Smooth muscle cell (in vitro differentiated cells): ENCODE measurements at regions not wholly inside any gene's neighbourhood (a gene's known extent, or its start where the extent isn't known, plus 50 kb on each side); places are given as distances from the start of the nearest gene placed in this dataset.

ENCODE experiments used
- DNase-seq: peaks from one replicate; lab custom pipeline; 2025; ENCODE audit not compliant: unreplicated experiment; lab: John Stamatoyannopoulos, UW
- H2AFZ ChIP-seq: fragments of 200-600 bp; sonication (generic); 2 replicates; pipeline ENCODE4 v1.6.0; 2016; ENCODE audit warnings: antibody characterized with exemption, low read depth, mild to moderate bottlenecking
- H3F3A ChIP-seq: fragments of 200-600 bp; sonication (generic); 2 replicates; pipeline ENCODE4 v1.6.0; 2017; ENCODE audit warnings: antibody characterized with exemption, low read depth
- H3K27ac ChIP-seq: fragments of 200-600 bp; sonication (generic); 2 replicates; pipeline ENCODE4 v1.5.1; 2016; ENCODE audit warnings: low read depth, mild to moderate bottlenecking
- H3K27me3 ChIP-seq: fragments of 200-600 bp; sonication (generic); 2 replicates; pipeline ENCODE4 v1.6.1; 2016; ENCODE audit warnings: low read depth, mild to moderate bottlenecking
- H3K36me3 ChIP-seq: fragments of 200-600 bp; sonication (generic); 2 replicates; pipeline ENCODE4 v1.5.1; 2016; ENCODE audit warnings: low read depth
- H3K4me1 ChIP-seq: fragments of 200-600 bp; sonication (generic); 2 replicates; pipeline ENCODE4 v1.5.1; 2016; ENCODE audit warnings: low read depth
- H3K4me2 ChIP-seq: fragments of 200-600 bp; sonication (generic); 2 replicates; pipeline ENCODE4 v1.6.0; 2016; ENCODE audit warnings: mild to moderate bottlenecking
- H3K4me3 ChIP-seq: fragments of 200-600 bp; sonication (generic); 2 replicates; pipeline ENCODE4 v1.5.1; 2016; ENCODE audit warnings: mild to moderate bottlenecking
- H3K79me2 ChIP-seq: fragments of 200-600 bp; sonication (generic); 2 replicates; pipeline ENCODE4 v1.6.0; 2016; ENCODE audit warnings: low read depth, mild to moderate bottlenecking
- H3K9ac ChIP-seq: fragments of 200-600 bp; sonication (generic); 2 replicates; pipeline ENCODE4 v1.6.0; 2016; ENCODE audit warnings: low read depth
- H3K9me3 ChIP-seq: fragments of 200-600 bp; sonication (generic); replicated peaks from 2 replicates; pipeline ENCODE4 v1.5.1; 2016; ENCODE audit warnings: low read depth
- H4K20me1 ChIP-seq: fragments of 200-600 bp; sonication (generic); 2 replicates; pipeline ENCODE4 v1.6.0; 2016; ENCODE audit warnings: low read depth
- WGBS: methylation state at CpG from one replicate; pipeline ENCODE4 v1.1.7; 2016; ENCODE audit warnings: low lambda C conversion rate; 5-methylcytosine and 5-hydroxymethylcytosine counted together
- TF ChIP-seq, protein P1 (sequence below): fragments of 200-600 bp; sonication (generic); IDR thresholded peaks from 2 replicates; pipeline ENCODE4 v1.5.1; 2017; ENCODE audit warnings: borderline replicate concordance, mild to moderate bottlenecking, antibody characterized with exemption; ENCODE audit not compliant: insufficient read depth, poor library complexity, severe bottlenecking

DNA sequence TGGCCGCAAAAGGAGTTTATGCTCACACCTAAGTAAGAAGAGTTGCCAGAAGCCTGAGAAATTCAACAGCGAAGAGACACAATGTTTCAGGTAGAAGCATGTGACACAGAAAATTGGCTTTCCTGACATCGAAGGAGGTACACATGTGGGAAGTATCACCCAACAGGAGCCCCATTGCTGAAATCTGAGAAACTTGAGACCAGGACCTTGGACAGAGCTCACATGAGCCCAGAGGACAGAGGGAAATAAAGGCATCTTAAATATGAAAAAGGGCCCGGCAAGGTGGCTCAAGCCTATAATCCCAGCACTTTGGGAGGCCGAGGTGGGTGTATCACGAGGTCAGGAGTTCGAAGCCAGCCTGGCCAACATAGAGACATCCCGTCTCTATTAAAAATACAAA, 304.1 kb upstream of the C16orf82 start:
- H3K4me3 ChIP-seq, result no peak overlapping the region
- H2AFZ ChIP-seq, result no peak overlapping the region
- DNase-seq, result no peak
- H4K20me1 ChIP-seq, result no peaks in the 10 kb centered on the region
- WGBS, result 84% methylated on average over 8 of the region's 8 CpGs
- no peak overlapping the region for H3K9ac ChIP-seq
- H3K27me3 ChIP-seq, result peaks cover 9% of the 10 kb centered on the region
- H3K79me2 ChIP-seq, result no peaks in the 10 kb centered on the region
- H3F3A ChIP-seq, result no peaks in the 10 kb centered on the region
- no peaks in the 10 kb centered on the region for H3K36me3 ChIP-seq
- H3K4me2 ChIP-seq, result no peak overlapping the region
- no peaks in the 10 kb centered on the region for H3K4me1 ChIP-seq
- H3K9me3 ChIP-seq, result no peaks in the 10 kb centered on the region
- TF ChIP-seq, protein P1, sequence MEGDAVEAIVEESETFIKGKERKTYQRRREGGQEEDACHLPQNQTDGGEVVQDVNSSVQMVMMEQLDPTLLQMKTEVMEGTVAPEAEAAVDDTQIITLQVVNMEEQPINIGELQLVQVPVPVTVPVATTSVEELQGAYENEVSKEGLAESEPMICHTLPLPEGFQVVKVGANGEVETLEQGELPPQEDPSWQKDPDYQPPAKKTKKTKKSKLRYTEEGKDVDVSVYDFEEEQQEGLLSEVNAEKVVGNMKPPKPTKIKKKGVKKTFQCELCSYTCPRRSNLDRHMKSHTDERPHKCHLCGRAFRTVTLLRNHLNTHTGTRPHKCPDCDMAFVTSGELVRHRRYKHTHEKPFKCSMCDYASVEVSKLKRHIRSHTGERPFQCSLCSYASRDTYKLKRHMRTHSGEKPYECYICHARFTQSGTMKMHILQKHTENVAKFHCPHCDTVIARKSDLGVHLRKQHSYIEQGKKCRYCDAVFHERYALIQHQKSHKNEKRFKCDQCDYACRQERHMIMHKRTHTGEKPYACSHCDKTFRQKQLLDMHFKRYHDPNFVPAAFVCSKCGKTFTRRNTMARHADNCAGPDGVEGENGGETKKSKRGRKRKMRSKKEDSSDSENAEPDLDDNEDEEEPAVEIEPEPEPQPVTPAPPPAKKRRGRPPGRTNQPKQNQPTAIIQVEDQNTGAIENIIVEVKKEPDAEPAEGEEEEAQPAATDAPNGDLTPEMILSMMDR, result no peak
- H3K27ac ChIP-seq, result no peak overlapping the region

DNA sequence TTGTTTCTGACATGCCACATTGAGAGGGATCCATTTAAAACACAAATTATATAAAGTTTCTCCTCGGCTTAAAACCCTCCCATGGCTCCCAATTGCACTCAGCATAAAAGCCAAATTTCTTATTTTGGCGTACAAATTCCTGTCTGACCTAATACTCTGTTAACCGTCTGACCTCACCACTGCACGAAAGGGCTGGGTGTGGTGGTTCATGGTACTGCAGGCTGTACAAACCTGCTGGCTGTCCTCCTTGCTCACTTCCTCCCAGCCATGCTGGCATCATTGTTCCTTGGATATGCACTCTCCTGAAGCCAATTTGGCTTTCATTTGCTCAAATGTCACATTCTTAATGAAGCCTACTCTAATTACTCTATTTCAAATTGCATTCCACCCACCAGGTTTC, 301.6 kb upstream of the C16orf82 start:
- Histone ChIP-seq H4K20me1 (no peaks in the 10 kb centered on the region), H3K4me3 (no peak overlapping the region), H3K9ac (no peak overlapping the region), H3K36me3 (no peaks in the 10 kb centered on the region), H3K27me3 (peaks cover 28% of the 10 kb centered on the region), H3F3A (no peaks in the 10 kb centered on the region), H3K9me3 (no peaks in the 10 kb centered on the region), H3K27ac (no peak overlapping the region), H2AFZ (no peak overlapping the region), H3K4me1 (no peaks in the 10 kb centered on the region), H3K79me2 (no peaks in the 10 kb centered on the region), H3K4me2 (no peak overlapping the region)
- 40% methylated on average over 4 of the region's 4 CpGs for WGBS
- TF ChIP-seq, protein P1, result no peak
- no peak for DNase-seq

DNA sequence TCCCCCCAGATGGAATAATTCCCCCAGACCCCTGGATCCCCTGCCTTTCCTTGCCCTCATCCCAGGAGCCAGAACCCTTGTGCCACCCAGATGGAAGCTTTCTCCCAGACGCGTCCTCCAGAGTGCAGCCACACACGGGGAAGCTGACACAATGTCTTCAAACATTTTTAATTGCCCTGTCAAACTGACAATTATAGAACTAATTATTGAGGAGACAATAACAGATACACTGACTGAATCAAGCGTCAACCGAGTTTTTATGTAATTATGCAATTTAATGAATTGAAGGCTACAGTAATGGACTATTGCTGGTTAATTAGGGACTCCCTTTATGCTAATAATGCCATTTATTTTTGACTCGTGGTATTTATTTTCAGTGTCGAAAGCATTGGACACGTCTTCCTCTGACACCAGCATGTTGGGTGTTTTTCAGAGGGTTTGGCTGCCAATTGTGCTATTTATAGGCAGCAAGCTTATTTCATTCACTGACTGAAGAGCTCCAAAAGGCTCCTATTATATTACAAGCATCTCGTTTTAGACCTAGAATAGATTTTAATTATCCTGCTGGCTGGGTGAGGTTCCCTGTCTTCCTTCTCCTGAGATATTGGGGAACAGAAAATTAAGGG, 298.2 kb upstream of the C16orf82 start:
- 72% methylated on average over 9 of the region's 9 CpGs for whole genome bisulfite sequencing
- Histone ChIP-seq H2AFZ (no peak overlapping the region), H3K27ac (no peak overlapping the region), H3K79me2 (no peaks in the 10 kb centered on the region), H3K27me3 (peaks cover 37% of the 10 kb centered on the region), H3K36me3 (no peaks in the 10 kb centered on the region), H3K4me3 (no peak overlapping the region), H3F3A (no peaks in the 10 kb centered on the region), H4K20me1 (no peaks in the 10 kb centered on the region), H3K4me2 (no peak overlapping the region), H3K9ac (no peak overlapping the region), H3K4me1 (no peaks in the 10 kb centered on the region), H3K9me3 (no peaks in the 10 kb centered on the region)
- DNase-seq, result no peak
- TF ChIP-seq, protein P1, result no peak

DNA sequence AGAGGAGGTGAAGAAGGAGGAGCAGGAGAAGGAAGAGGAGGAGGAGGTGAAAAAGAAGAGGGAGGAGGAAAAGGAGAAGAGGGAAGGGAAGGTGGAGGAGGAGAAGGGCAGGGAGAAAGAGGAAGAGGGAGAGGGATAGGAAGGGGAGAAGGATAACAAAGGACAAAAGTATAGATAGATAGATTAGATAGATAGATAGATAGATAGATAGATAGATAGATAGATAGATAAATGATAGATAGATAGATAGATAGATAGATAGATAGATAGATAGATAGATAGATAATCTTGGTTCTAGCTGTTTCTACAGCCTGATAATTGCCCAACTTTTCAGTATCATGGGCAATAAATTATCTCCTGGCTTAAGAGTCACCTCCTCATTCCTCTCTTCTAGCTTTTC, 296.2 kb upstream of the C16orf82 start:
- no peaks in the 10 kb centered on the region for H4K20me1 ChIP-seq
- no peak for DNase-seq
- H3K27me3 ChIP-seq, result peaks cover 35% of the 10 kb centered on the region
- no peaks in the 10 kb centered on the region for H3K79me2 ChIP-seq
- H3K4me2 ChIP-seq, result no peak overlapping the region
- H3K9me3 ChIP-seq, result no peaks in the 10 kb centered on the region
- H3K27ac ChIP-seq, result no peak overlapping the region
- TF ChIP-seq, protein P1, result no peak
- H3K4me3 ChIP-seq, result no peak overlapping the region
- no peaks in the 10 kb centered on the region for H3F3A ChIP-seq
- H3K9ac ChIP-seq, result no peak overlapping the region
- H3K36me3 ChIP-seq, result no peaks in the 10 kb centered on the region
- no peak overlapping the region for H2AFZ ChIP-seq
- no peaks in the 10 kb centered on the region for H3K4me1 ChIP-seq
